ENCODE measurements at regions not wholly inside any gene's neighbourhood (a gene's known extent, or its start where the extent isn't known, plus 50 kb on each side); places are given as distances from the start of the nearest gene placed in this dataset.
A peak's percentile ranks its signal among the peaks of the same experiment; 100 is the strongest.
"Not testable (repeated sequence)": the region's sequence is repeated elsewhere in the genome, so short reads cannot be mapped to it uniquely, and the experiment has no call there.

DNA sequence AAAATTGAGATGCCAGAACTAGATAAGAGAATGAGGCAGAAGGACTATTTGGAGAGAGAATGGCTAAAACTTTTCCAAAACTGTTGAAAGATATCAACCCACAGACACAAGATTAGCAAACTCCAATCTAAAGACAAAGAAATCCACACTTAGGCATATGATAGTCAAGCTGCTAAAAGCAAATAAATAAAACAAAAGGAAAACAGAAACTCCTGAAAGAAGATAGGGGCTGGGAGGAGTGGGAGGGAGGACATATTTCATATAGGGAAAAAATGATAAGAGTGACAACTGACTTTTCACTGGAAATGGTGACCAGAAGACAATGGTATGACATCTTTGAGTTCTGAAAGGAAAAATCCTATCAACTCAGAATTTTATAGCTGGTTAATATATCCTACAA lies 105.4 kb upstream of the ADO start:
- Mint-ChIP-seq H3K27me3 (ENCODE audit: insufficient read depth) (no peaks in the 10 kb centered on the region), H3K4me1 (no peaks in the 10 kb centered on the region), H3K36me3 (ENCODE audit: low read depth) (peaks cover 4% of the 10 kb centered on the region), H3K9me3 (peaks cover 33% of the 10 kb centered on the region), H3K4me3 (no peak overlapping the region), H3K27ac (no peak overlapping the region)
- H3K9ac ChIP-seq (ENCODE audit: extremely low read depth, low read length, poor library complexity, severe bottlenecking), result no peak overlapping the region
- no peak overlapping the region for H3K4me3 ChIP-seq (ENCODE audit: low read length)
- H3K9me3 ChIP-seq (ENCODE audit: control insufficient read depth, low read length), result peaks cover 22% of the 10 kb centered on the region
- no peak for DNase-seq
- H3K27ac ChIP-seq (ENCODE audit: low read depth, low read length), result no peak overlapping the region
- no peaks in the 10 kb centered on the region for H3K36me3 ChIP-seq (ENCODE audit: control insufficient read depth, insufficient read depth, low read length)
- no peaks in the 10 kb centered on the region for H3K4me1 ChIP-seq (ENCODE audit: control insufficient read depth, insufficient read depth, low read length)
- TF ChIP-seq, protein P1, sequence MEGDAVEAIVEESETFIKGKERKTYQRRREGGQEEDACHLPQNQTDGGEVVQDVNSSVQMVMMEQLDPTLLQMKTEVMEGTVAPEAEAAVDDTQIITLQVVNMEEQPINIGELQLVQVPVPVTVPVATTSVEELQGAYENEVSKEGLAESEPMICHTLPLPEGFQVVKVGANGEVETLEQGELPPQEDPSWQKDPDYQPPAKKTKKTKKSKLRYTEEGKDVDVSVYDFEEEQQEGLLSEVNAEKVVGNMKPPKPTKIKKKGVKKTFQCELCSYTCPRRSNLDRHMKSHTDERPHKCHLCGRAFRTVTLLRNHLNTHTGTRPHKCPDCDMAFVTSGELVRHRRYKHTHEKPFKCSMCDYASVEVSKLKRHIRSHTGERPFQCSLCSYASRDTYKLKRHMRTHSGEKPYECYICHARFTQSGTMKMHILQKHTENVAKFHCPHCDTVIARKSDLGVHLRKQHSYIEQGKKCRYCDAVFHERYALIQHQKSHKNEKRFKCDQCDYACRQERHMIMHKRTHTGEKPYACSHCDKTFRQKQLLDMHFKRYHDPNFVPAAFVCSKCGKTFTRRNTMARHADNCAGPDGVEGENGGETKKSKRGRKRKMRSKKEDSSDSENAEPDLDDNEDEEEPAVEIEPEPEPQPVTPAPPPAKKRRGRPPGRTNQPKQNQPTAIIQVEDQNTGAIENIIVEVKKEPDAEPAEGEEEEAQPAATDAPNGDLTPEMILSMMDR (conservative IDR thresholded peaks at IDR 0.05), result no peak
- no peaks in the 10 kb centered on the region for H3K27me3 ChIP-seq (ENCODE audit: control insufficient read depth, insufficient read depth, low read length, poor library complexity, severe bottlenecking)

DNA sequence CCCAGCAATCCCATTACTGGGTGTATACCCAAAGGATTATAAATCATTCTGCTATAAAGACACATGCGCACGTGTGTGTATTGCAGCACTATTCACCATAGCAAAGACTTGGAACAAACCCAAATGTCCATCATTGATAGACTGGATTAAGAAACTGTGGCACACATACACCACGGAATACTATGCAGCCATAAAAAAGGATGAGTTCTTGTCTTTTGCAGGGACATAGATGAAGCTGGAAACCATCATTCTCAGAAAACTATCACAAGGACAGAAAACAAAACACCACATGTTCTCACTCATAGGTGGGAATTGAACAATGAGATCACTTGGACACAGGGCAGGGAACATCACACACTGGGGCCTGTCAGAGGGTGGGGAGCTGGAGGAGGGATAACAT lies 100.4 kb upstream of the ADO start:
- H3K4me1 Mint-ChIP-seq; H3K27ac Mint-ChIP-seq; H3K27ac ChIP-seq (ENCODE audit: low read depth, low read length); H3K9ac ChIP-seq (ENCODE audit: extremely low read depth, low read length, poor library complexity, severe bottlenecking); H3K27me3 Mint-ChIP-seq (ENCODE audit: insufficient read depth); H3K9me3 ChIP-seq (ENCODE audit: control insufficient read depth, low read length); H3K4me1 ChIP-seq (ENCODE audit: control insufficient read depth, insufficient read depth, low read length); DNase-seq; H3K36me3 Mint-ChIP-seq (ENCODE audit: low read depth); H3K4me3 ChIP-seq (ENCODE audit: low read length); H3K36me3 ChIP-seq (ENCODE audit: control insufficient read depth, insufficient read depth, low read length); H3K27me3 ChIP-seq (ENCODE audit: control insufficient read depth, insufficient read depth, low read length, poor library complexity, severe bottlenecking); H3K4me3 Mint-ChIP-seq: not testable (repeated sequence)
- peaks cover 25% of the 10 kb centered on the region for H3K9me3 Mint-ChIP-seq
- 85 to 94% methylated on average over 3 of the region's 3 CpGs for WGBS, 2 experiments (ENCODE audit: insufficient coverage in 1 of 2, insufficient read length in 1 of 2)

DNA sequence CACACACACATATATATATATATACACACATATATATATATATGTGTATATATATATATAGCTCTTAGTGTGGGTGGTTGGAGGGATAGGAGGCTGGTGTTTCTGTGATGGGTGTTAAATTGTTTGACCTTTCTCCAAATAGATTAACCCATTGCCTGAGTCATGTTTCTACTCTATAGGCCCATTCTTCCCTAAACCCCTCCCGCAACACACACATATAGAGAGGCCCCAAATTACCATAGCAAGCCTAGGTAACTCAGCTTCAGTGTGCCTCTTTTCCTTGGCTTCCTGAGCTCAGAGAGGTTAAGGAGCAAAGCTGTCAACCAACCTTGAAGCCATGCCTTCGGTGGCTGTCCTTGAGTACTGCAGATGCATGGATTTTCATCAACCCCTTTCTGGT lies 98.7 kb upstream of the ADO start:
- H3K4me1 ChIP-seq (ENCODE audit: control insufficient read depth, insufficient read depth, low read length), result no peaks in the 10 kb centered on the region
- H3K4me1 Mint-ChIP-seq, result no peaks in the 10 kb centered on the region
- H3K9me3 Mint-ChIP-seq, result peaks cover 17% of the 10 kb centered on the region
- H3K4me3 Mint-ChIP-seq, result no peak overlapping the region
- H3K4me3 ChIP-seq (ENCODE audit: low read length), result no peak overlapping the region
- no peaks in the 10 kb centered on the region for H3K9me3 ChIP-seq (ENCODE audit: control insufficient read depth, low read length)
- H3K27ac Mint-ChIP-seq, result no peak overlapping the region
- peaks cover 2% of the 10 kb centered on the region for H3K36me3 Mint-ChIP-seq (ENCODE audit: low read depth)
- H3K27ac ChIP-seq (ENCODE audit: low read depth, low read length), result no peak overlapping the region
- WGBS, 2 experiments (ENCODE audit: insufficient coverage in 1 of 2, insufficient read length in 1 of 2), result 83 to 100% methylated on average over 1 to 2 of the region's 2 CpGs
- DNase-seq, result no peak
- H3K27me3 Mint-ChIP-seq (ENCODE audit: insufficient read depth), result no peaks in the 10 kb centered on the region
- no peaks in the 10 kb centered on the region for H3K36me3 ChIP-seq (ENCODE audit: control insufficient read depth, insufficient read depth, low read length)
- TF ChIP-seq, protein P1 (conservative IDR thresholded peaks at IDR 0.05), result peak; percentile 16
- H3K9ac ChIP-seq (ENCODE audit: extremely low read depth, low read length, poor library complexity, severe bottlenecking), result no peak overlapping the region
- no peaks in the 10 kb centered on the region for H3K27me3 ChIP-seq (ENCODE audit: control insufficient read depth, insufficient read depth, low read length, poor library complexity, severe bottlenecking)

DNA sequence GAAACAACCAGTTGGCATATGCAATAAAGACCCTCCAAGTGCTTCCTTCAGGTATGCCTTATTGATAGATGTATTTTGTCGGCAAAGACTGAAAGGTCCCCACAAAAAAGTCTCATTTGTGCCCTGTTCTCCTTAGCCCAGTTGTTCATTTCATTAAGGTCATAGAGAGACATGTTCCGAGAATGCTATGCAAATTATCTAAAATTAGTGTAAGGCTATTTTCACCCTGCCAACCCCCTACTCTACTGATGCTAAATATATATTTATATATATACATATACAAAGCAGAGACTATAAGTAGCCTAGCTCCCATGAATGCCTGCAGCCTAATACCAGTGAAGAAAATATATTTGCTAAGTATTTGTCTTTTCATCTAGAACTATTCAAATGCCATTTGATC lies 96.7 kb upstream of the ADO start:
- no peak overlapping the region for H3K27ac Mint-ChIP-seq
- 88 to 100% methylated on average over 1 to 2 of the region's 2 CpGs for WGBS, 2 experiments (ENCODE audit: insufficient coverage in 1 of 2, insufficient read length in 1 of 2)

More for the DNA sequence above, 96.7 kb upstream of the ADO start:
- Mint-ChIP-seq H3K4me1 (no peaks in the 10 kb centered on the region), H3K4me3 (no peak overlapping the region), H3K36me3 (ENCODE audit: low read depth) (peaks cover 2% of the 10 kb centered on the region), H3K27me3 (ENCODE audit: insufficient read depth) (no peaks in the 10 kb centered on the region), H3K9me3 (peaks cover 13% of the 10 kb centered on the region)
- Histone ChIP-seq H3K4me1 (ENCODE audit: control insufficient read depth, insufficient read depth, low read length) (no peaks in the 10 kb centered on the region), H3K36me3 (ENCODE audit: control insufficient read depth, insufficient read depth, low read length) (no peaks in the 10 kb centered on the region), H3K4me3 (ENCODE audit: low read length) (no peak overlapping the region), H3K27ac (ENCODE audit: low read depth, low read length) (no peak overlapping the region), H3K9me3 (ENCODE audit: control insufficient read depth, low read length) (no peaks in the 10 kb centered on the region), H3K27me3 (ENCODE audit: control insufficient read depth, insufficient read depth, low read length, poor library complexity, severe bottlenecking) (no peaks in the 10 kb centered on the region), H3K9ac (ENCODE audit: extremely low read depth, low read length, poor library complexity, severe bottlenecking) (no peak overlapping the region)
- DNase-seq, result no peak
- TF ChIP-seq, protein P1 (conservative IDR thresholded peaks at IDR 0.05), result no peak

All from endodermal cell (in vitro differentiated cells).